ENCODE measurements at regions not wholly inside any gene's neighbourhood (a gene's known extent, or its start where the extent isn't known, plus 50 kb on each side); places are given as distances from the start of the nearest gene placed in this dataset.

- H3K36me3 ChIP-seq (ENCODE audit: control insufficient read depth in 2 of 2, insufficient read depth in 1 of 2, low read length in 2 of 2): no peaks in the 10 kb centered on the region
- ChIA-PET CTCF (no interaction called here), POLR2A (no interaction called here)
- no peak overlapping the region for H3K4me3 ChIP-seq (ENCODE audit: low read depth, low read length)
- no peaks in the 10 kb centered on the region for H3K4me1 ChIP-seq (ENCODE audit: control insufficient read depth, insufficient read depth, low read length)
- H3K9me3 ChIP-seq (ENCODE audit: control insufficient read depth, insufficient read depth, low read depth, low read length): no peaks in the 10 kb centered on the region
- TF ChIP-seq, protein P1, sequence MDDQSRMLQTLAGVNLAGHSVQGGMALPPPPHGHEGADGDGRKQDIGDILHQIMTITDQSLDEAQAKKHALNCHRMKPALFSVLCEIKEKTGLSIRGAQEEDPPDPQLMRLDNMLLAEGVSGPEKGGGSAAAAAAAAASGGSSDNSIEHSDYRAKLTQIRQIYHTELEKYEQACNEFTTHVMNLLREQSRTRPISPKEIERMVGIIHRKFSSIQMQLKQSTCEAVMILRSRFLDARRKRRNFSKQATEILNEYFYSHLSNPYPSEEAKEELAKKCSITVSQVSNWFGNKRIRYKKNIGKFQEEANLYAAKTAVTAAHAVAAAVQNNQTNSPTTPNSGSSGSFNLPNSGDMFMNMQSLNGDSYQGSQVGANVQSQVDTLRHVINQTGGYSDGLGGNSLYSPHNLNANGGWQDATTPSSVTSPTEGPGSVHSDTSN (CRISPR knock-in tag; IDR thresholded peaks at IDR 0.05): no peak
- no peak for TF ChIP-seq ZNF791 (tag by site-specific recombination; IDR thresholded peaks at IDR 0.05)
- TF ChIP-seq ZFP41 (tag by site-specific recombination; IDR thresholded peaks at IDR 0.05; ENCODE audit: borderline replicate concordance): no peak
- TF ChIP-seq, protein P2, sequence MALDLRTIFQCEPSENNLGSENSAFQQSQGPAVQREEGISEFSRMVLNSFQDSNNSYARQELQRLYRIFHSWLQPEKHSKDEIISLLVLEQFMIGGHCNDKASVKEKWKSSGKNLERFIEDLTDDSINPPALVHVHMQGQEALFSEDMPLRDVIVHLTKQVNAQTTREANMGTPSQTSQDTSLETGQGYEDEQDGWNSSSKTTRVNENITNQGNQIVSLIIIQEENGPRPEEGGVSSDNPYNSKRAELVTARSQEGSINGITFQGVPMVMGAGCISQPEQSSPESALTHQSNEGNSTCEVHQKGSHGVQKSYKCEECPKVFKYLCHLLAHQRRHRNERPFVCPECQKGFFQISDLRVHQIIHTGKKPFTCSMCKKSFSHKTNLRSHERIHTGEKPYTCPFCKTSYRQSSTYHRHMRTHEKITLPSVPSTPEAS (tag by site-specific recombination; IDR thresholded peaks at IDR 0.05): no peak
- no peak for TF ChIP-seq ZNF513 (tag by site-specific recombination; IDR thresholded peaks at IDR 0.05)
- TF ChIP-seq ZNF19 (tag by site-specific recombination; IDR thresholded peaks at IDR 0.05; ENCODE audit: low read depth): no peak
- TF ChIP-seq ZNF660 (tag by site-specific recombination; IDR thresholded peaks at IDR 0.05): no peak
- no peak for TF ChIP-seq ZNF23 (tag by site-specific recombination; IDR thresholded peaks at IDR 0.05; ENCODE audit: borderline replicate concordance)
- no peak for TF ChIP-seq ZNF221 (tag by site-specific recombination; IDR thresholded peaks at IDR 0.05; ENCODE audit: borderline replicate concordance)
- TF ChIP-seq, protein P3, sequence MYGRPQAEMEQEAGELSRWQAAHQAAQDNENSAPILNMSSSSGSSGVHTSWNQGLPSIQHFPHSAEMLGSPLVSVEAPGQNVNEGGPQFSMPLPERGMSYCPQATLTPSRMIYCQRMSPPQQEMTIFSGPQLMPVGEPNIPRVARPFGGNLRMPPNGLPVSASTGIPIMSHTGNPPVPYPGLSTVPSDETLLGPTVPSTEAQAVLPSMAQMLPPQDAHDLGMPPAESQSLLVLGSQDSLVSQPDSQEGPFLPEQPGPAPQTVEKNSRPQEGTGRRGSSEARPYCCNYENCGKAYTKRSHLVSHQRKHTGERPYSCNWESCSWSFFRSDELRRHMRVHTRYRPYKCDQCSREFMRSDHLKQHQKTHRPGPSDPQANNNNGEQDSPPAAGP (tag by site-specific recombination; IDR thresholded peaks at IDR 0.05): no peak
- no peak for TF ChIP-seq ZNF26 (tag by site-specific recombination; IDR thresholded peaks at IDR 0.05)
- no peak overlapping the region for H3K27ac ChIP-seq (ENCODE audit: extremely low read depth, low read depth, low read length)
Observed at GRCh38 chr5:152704286-152704685, 299.2 kb upstream of the NMUR2 start.

GRCh38 chr5:152711801-152712388 lies 306.8 kb upstream of the NMUR2 start:
- CTCF ChIA-PET: no interaction called here
- POLR2A ChIA-PET: no interaction called here
- TF ChIP-seq ZNF610 (tag by site-specific recombination; IDR thresholded peaks at IDR 0.05; ENCODE audit: borderline replicate concordance) (no peak), SP7 (tag by site-specific recombination; IDR thresholded peaks at IDR 0.05) (no peak), ZNF398 (tag by site-specific recombination; IDR thresholded peaks at IDR 0.05) (no peak), ZBTB10 (tag by site-specific recombination; IDR thresholded peaks at IDR 0.05) (no peak), EGR2 (tag by site-specific recombination; IDR thresholded peaks at IDR 0.05; ENCODE audit: low read depth) (no peak)
- TF ChIP-seq, protein P4, sequence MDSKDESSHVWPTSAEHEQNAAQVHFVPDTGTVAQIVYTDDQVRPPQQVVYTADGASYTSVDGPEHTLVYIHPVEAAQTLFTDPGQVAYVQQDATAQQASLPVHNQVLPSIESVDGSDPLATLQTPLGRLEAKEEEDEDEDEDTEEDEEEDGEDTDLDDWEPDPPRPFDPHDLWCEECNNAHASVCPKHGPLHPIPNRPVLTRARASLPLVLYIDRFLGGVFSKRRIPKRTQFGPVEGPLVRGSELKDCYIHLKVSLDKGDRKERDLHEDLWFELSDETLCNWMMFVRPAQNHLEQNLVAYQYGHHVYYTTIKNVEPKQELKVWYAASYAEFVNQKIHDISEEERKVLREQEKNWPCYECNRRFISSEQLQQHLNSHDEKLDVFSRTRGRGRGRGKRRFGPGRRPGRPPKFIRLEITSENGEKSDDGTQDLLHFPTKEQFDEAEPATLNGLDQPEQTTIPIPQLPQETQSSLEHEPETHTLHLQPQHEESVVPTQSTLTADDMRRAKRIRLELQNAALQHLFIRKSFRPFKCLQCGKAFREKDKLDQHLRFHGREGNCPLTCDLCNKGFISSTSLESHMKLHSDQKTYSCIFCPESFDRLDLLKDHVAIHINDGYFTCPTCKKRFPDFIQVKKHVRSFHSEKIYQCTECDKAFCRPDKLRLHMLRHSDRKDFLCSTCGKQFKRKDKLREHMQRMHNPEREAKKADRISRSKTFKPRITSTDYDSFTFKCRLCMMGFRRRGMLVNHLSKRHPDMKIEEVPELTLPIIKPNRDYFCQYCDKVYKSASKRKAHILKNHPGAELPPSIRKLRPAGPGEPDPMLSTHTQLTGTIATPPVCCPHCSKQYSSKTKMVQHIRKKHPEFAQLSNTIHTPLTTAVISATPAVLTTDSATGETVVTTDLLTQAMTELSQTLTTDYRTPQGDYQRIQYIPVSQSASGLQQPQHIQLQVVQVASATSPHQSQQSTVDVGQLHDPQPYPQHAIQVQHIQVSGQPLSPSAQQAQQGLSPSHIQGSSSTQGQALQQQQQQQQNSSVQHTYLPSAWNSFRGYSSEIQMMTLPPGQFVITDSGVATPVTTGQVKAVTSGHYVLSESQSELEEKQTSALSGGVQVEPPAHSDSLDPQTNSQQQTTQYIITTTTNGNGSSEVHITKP (tag by site-specific recombination; IDR thresholded peaks at IDR 0.05): no peak

More at GRCh38 chr5:152711801-152712388, 306.8 kb upstream of the NMUR2 start:
- no peak overlapping the region for H3K27ac ChIP-seq (ENCODE audit: extremely low read depth, low read depth, low read length)
- H3K4me1 ChIP-seq (ENCODE audit: control insufficient read depth, insufficient read depth, low read length): no peaks in the 10 kb centered on the region
- no peaks in the 10 kb centered on the region for H3K36me3 ChIP-seq (ENCODE audit: control insufficient read depth in 2 of 2, insufficient read depth in 1 of 2, low read length in 2 of 2)
- no peaks in the 10 kb centered on the region for H3K9me3 ChIP-seq (ENCODE audit: control insufficient read depth, insufficient read depth, low read depth, low read length)
- no peak overlapping the region for H3K4me3 ChIP-seq (ENCODE audit: low read depth, low read length)
